ENCODE measurements at regions not wholly inside any gene's neighbourhood (a gene's known extent, or its start where the extent isn't known, plus 50 kb on each side); places are given as distances from the start of the nearest gene placed in this dataset.

DNA sequence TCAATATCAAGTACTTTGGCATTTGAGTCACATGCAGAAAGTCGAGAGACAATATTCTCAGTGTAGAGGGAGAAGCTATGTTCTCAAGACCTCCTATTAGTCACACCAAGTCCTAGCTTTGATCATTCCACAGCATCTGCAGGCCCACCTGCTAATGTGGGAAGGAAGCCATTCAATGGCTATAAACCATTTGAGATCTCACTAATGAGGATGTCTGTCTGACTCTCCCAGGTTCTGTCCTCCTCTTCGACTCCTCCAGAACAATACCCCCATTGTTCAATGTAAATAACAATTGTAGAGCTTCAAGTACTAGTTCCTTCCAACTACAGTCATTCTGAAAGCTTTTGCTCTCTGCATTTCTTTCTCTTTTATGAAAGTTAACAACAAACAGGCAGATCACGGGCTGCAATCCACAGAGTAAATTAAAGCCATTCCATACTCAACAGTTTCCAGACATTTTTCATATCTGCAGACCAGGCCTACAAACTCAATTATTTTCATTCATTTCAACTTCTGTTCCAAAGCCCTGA is 140.2 kb upstream of the EDNRA start:
- no peak overlapping the region for H3K4me3 ChIP-seq (ENCODE audit: low read depth, low read length)
- TF ChIP-seq, protein P1, sequence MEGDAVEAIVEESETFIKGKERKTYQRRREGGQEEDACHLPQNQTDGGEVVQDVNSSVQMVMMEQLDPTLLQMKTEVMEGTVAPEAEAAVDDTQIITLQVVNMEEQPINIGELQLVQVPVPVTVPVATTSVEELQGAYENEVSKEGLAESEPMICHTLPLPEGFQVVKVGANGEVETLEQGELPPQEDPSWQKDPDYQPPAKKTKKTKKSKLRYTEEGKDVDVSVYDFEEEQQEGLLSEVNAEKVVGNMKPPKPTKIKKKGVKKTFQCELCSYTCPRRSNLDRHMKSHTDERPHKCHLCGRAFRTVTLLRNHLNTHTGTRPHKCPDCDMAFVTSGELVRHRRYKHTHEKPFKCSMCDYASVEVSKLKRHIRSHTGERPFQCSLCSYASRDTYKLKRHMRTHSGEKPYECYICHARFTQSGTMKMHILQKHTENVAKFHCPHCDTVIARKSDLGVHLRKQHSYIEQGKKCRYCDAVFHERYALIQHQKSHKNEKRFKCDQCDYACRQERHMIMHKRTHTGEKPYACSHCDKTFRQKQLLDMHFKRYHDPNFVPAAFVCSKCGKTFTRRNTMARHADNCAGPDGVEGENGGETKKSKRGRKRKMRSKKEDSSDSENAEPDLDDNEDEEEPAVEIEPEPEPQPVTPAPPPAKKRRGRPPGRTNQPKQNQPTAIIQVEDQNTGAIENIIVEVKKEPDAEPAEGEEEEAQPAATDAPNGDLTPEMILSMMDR (conservative IDR thresholded peaks at IDR 0.05; ENCODE audit: low read depth, low read length), result no peak
- DNase-seq (ENCODE audit: low read depth), result peak; percentile 36

DNA sequence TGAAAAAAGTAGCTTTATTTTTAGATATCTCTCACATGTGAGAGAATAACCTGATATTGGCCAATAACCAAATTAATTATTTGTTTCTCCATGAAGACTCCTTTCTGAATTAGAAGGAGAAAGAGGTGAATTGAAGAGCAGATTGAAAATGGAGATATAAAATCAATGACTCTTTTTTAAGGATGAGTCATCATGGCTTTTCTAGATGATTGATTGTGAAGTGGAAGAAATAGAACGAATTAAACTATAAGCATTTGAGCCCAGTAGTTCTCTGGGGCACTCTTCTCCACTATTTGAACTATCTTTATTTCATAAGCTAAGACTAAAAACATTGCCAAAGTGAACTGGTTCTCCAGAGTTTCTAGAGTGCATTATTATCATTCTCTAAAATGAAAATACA is 137.2 kb upstream of the EDNRA start:
- H3K4me3 ChIP-seq (ENCODE audit: low read depth, low read length), result no peak overlapping the region
- DNase-seq (ENCODE audit: low read depth), result no peak
- TF ChIP-seq, protein P1 (conservative IDR thresholded peaks at IDR 0.05; ENCODE audit: low read depth, low read length), result no peak

DNA sequence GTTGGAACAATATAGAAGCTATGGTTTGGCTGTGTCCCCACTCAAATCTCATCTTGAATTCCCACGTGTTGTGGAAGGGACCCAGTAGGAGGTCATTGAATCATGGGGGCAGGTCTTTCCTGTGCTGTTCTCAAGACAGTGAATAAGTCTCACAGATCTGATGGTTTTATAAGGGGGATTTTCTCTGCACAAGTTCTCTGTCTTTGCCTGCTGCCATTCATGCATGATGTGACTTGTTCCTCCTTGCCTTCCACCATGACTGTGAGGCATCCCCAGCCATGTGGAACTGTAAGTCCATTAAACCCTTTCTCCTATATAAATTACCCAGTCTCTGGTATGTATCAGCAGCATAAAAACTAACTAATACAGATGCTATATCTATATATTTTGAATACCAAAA is 135.2 kb upstream of the EDNRA start:
- no peak for DNase-seq (ENCODE audit: low read depth)
- no peak overlapping the region for H3K4me3 ChIP-seq (ENCODE audit: low read depth, low read length)
- TF ChIP-seq, protein P1 (conservative IDR thresholded peaks at IDR 0.05; ENCODE audit: low read depth, low read length), result no peak

DNA sequence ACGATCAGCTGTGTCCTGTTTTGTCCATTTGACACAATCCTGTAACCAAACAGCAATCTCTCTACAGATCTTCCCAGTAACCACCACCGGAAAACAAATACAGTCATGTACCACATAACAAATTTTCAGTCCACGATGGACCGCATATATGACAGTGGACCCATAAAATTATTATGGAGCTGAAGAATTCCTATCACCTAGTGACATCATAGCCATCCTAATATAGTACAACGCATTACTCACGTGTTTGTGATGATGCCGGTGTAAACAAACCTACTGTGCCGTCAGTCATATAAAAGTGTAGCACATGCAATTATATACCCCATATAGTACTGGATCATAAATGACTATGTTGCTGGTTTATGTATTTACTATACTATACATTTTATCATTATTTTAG is 133.7 kb upstream of the EDNRA start:
- no peak overlapping the region for H3K4me3 ChIP-seq (ENCODE audit: low read depth, low read length)
- TF ChIP-seq, protein P1 (conservative IDR thresholded peaks at IDR 0.05; ENCODE audit: low read depth, low read length), result no peak
- DNase-seq (ENCODE audit: low read depth), result no peak

DNA sequence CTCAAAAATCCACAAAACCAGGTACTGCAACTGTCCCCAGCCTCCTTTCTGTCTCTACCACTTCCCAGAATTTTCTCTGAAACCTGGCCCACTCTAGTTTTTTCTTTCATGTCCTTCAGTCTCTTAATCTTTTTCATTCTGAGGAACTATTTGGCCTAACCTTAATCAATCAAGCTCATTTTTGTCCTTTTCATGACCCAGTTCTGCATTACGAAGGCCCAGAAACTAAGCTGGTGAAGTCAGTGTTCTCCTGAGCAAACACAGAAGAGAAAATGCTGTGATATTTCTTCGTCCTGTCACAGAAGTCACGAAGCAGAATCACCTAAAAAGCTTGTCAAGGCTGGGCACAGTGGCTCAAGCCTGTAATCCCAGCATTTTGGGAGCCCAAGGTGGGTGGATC is 131.7 kb upstream of the EDNRA start:
- H3K4me3 ChIP-seq (ENCODE audit: low read depth, low read length), result no peak overlapping the region
- no peak for DNase-seq (ENCODE audit: low read depth)
- TF ChIP-seq, protein P1 (conservative IDR thresholded peaks at IDR 0.05; ENCODE audit: low read depth, low read length), result no peak

DNA sequence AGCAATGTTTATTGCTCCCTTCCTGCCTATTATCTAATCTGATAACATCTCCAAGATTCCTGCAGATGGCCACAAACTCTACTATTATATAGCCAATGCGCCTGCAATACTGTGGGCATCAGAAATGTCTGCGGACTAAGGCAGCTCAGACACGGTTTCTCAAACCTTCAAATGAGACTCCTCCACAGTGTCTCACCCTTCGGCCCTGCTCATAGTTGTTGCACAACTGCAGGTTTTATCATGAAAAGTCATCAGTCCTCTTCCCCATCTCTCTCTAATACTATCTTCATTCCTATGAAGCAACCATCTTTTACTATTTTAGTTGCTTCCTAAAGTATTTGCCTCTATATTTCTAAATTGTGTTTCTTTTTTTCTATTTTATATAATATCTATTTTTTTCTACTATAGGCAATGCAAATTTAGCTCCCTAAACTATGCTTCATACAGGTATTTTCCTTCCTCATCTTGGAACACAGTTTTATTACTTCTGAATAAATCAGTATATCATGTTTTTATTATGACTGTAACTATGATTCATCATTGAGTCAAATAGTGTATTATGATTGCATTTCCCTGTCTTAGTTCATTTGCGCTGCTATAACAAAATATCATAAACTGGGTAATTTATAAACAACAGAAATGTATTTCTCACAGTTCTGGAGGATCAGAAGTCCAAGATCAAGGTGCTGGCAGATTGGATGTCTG is 129.7 kb upstream of the EDNRA start:
- H3K4me3 ChIP-seq (ENCODE audit: low read depth, low read length), result no peak overlapping the region
- TF ChIP-seq, protein P1 (conservative IDR thresholded peaks at IDR 0.05; ENCODE audit: low read depth, low read length), result no peak
- peak; percentile 34 for DNase-seq (ENCODE audit: low read depth)

DNA sequence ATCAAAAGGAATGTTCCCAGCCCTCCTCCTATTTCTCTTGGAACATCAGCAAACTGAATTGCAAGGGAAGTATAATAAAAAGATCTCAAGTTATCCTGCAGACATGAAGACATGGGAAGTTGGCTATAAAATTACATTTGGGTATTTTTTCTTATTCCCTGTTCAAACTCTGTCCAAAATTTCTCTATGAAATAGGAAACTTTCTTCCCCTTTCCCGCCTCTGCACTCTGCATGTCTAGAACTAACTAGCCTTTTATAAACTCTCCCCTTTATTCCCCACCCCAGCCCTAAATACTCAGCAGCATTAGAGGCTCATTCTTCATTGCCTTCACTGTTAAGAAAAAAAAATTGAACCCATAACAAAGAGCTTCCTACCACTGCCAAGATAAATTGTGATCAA is 126.7 kb upstream of the EDNRA start:
- DNase-seq (ENCODE audit: low read depth), result no peak
- H3K4me3 ChIP-seq (ENCODE audit: low read depth, low read length), result no peak overlapping the region
- TF ChIP-seq, protein P1 (conservative IDR thresholded peaks at IDR 0.05; ENCODE audit: low read depth, low read length), result no peak
